Mucosa of rectum (tissue), 2 donors: ENCODE measurements at regions not wholly inside any gene's neighbourhood (a gene's known extent, or its start where the extent isn't known, plus 50 kb on each side); places are given as distances from the start of the nearest gene placed in this dataset.
"Not testable (repeated sequence)": the region's sequence is repeated elsewhere in the genome, so short reads cannot be mapped to it uniquely, and the experiment has no call there.

Source experiments
- H3K27ac ChIP-seq, 2 donors: one replicate each; pipeline ENCODE4 v1.7.0; 2013; ENCODE audit warnings: inconsistent platforms in 2 of 2, low read depth in 2 of 2, low read length in 2 of 2
- H3K27me3 ChIP-seq, 2 donors: one replicate each; pipeline ENCODE4 v1.7.0; 2013; ENCODE audit warnings: low read length in 2 of 2; ENCODE audit not compliant: control insufficient read depth in 2 of 2, insufficient read depth in 2 of 2
- H3K36me3 ChIP-seq, 2 donors: one replicate each; pipeline ENCODE4 v1.7.0; 2013; ENCODE audit warnings: low read length in 2 of 2; ENCODE audit not compliant: control insufficient read depth in 2 of 2, insufficient read depth in 2 of 2
- H3K4me1 ChIP-seq, 2 donors: one replicate each; pipeline ENCODE4 v1.7.0; 2013; ENCODE audit warnings: low read length in 2 of 2, mild to moderate bottlenecking in 1 of 2; ENCODE audit not compliant: control insufficient read depth in 2 of 2, insufficient read depth in 2 of 2
- H3K4me3 ChIP-seq, 2 donors: one replicate each; pipeline ENCODE4 v1.7.0; 2013; ENCODE audit warnings: low read length in 2 of 2
- H3K9ac ChIP-seq, 2 donors: one replicate each; pipeline ENCODE4 v1.7.0; 2013; ENCODE audit warnings: low read length in 2 of 2, low read depth in 1 of 2, mild to moderate bottlenecking in 1 of 2
- H3K9me3 ChIP-seq, 2 donors: one replicate each; pipeline ENCODE4 v1.7.0; 2013; ENCODE audit warnings: low read length in 2 of 2; ENCODE audit not compliant: control insufficient read depth in 2 of 2
- donor health status: healthy.
- donor health status: Normal muscosa, but diverticular disease.

DNA sequence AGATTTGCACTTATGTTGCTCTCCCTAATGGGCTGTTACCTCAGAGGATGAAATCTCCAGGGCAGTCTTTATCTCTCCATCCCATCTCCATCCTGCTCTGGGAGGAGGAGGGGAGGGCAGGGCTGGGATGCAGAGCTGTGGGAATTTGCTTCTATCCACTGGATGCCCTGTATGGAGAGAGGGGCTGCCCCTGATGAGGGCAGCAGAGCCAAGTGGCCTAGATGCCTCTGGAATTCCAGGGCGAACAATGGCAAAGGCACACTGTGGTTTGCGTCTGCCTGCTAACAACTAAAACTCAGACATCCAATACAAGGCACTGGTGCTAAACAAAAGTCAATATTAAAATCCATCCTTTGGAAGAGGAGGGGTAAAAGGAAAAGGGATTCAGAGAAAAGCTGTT, 165.1 kb downstream of the COG6 start:
- Histone ChIP-seq H3K4me1 (no peaks in the 10 kb centered on the region), H3K36me3 (no peaks in the 10 kb centered on the region), H3K9ac (no peak overlapping the region), H3K27ac (no peak overlapping the region), H3K27me3 (no peaks in the 10 kb centered on the region), H3K4me3 (no peak overlapping the region), H3K9me3 (no peaks in the 10 kb centered on the region)

DNA sequence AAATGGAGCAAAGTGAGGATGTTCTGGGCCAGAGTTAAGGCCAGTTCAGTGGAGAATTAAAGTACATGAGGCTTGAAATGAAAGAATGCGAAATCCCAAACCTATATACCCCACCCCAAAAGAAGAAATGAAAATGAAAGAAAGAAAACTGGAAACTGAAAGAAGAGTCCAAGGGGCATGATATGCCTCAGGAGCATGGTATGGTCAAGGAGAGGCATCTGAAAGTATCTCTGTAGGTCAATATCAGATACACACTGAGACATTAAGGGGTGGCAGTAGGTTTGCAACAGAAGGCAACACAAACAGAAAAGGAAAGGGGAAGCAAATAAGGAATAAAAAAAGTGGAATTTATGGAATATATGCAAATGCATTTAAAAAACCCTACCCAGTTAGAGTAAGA, 166.5 kb downstream of the COG6 start:
- no peaks in the 10 kb centered on the region for H3K36me3 ChIP-seq
- no peaks in the 10 kb centered on the region for H3K27me3 ChIP-seq
- no peak overlapping the region for H3K27ac ChIP-seq
- no peaks in the 10 kb centered on the region for H3K4me1 ChIP-seq
- H3K4me3 ChIP-seq = no peak overlapping the region
- H3K9ac ChIP-seq = no peak overlapping the region
- no peaks in the 10 kb centered on the region for H3K9me3 ChIP-seq

DNA sequence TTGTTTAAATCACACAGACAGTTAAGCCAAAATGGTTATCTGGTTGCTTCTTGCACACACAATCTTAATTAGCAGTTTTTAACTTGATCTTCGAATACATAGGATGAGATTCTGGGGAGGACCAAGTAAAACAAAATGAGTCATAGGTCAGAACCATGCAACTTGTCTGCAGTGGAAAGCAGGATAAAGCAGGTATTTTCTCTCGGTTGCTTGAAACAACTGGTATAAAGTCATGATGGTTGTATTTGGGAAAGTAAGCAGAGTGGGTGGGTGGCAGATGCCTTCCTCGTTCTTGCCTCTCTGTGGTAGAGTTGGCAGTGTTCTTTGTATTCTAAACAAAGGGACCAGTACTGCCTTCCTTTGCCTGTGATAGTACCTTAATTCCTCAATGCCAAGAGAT, 167.0 kb downstream of the COG6 start:
- no peaks in the 10 kb centered on the region for H3K27me3 ChIP-seq
- H3K4me3 ChIP-seq = no peak overlapping the region
- H3K4me1 ChIP-seq = no peaks in the 10 kb centered on the region

DNA sequence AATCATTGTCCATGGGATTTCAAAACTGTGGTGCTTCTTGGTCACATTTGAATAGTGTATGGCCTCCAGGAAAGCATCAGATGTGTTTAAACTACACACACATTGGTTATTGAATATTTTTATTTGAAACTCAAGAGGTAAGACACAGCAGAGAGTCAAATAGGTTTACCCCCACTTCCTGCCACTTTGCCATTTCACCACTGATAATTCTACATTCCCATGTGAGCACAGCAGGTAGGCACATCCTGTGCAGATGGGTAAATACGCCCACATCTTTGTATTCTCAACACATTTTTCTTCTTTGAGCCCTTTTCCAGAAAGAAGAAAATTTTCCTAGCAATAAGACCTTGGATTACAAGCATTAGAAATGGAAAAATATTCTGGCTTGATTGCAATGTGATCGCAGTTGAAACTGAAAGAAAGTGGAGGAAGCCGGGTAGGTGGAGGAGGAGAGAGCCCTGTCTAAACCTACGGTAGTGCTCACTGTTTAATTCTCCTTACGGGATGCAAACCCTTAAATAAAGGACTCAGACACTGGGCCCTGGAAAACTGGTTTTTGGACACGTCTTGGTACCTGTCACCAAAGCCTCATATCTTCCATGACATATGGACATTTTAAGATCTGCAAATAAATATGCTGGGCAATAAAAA, 167.7 kb downstream of the COG6 start:
- Histone ChIP-seq H3K27ac (no peak overlapping the region), H3K9ac (no peak overlapping the region), H3K36me3 (no peaks in the 10 kb centered on the region), H3K4me3 (no peak overlapping the region), H3K27me3 (no peaks in the 10 kb centered on the region), H3K9me3 (no peaks in the 10 kb centered on the region), H3K4me1 (no peaks in the 10 kb centered on the region)

More for the DNA sequence above, 167.0 kb downstream of the COG6 start:
- H3K9me3 ChIP-seq = no peaks in the 10 kb centered on the region
- no peaks in the 10 kb centered on the region for H3K36me3 ChIP-seq
- H3K27ac ChIP-seq = no peak overlapping the region
- no peak overlapping the region for H3K9ac ChIP-seq

DNA sequence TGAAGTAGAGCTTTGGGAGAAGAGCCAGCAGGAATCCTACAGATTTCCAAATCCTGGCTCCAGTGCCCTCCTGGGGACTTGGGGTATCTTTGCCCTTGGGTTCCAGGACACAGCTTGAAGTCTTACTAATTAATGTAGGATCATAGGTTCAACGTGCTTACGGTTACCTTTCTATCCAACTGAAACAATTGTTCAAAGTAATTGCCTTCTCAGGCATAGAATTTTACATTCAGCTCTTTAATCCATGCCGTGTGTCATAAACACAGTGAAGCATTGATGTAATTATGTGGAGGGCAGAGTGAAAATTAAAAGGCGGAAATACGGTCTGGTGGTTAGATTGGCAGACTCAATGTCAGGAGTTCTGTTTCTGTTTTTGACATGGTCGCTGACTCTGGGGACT, 170.4 kb downstream of the COG6 start:
- Histone ChIP-seq H3K27ac (no peak overlapping the region), H3K4me1 (no peaks in the 10 kb centered on the region), H3K4me3 (no peak overlapping the region), H3K9me3 (no peaks in the 10 kb centered on the region), H3K36me3 (no peaks in the 10 kb centered on the region), H3K9ac (no peak overlapping the region), H3K27me3 (no peaks in the 10 kb centered on the region)

DNA sequence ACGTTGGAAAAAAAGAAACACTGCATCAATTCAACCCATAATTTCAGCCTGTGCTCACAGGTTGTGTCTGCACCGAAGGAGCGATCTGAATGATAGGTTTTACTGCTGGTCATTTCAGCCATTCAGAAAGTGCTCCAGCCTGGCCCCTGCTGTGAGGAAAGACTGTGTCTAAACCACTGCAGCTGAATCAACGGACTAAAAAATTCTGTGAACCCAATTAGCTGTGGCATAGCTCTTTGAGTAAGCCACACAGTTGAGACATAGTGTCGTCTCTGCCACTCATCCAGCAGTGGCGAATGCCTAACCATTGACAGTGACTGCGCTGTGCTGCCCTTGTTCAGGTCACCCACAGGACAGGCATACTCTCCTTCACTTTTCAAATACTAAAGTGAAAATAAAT, 179.8 kb downstream of the COG6 start:
- H3K9ac ChIP-seq = no peak overlapping the region
- H3K27me3 ChIP-seq = no peaks in the 10 kb centered on the region
- no peak overlapping the region for H3K27ac ChIP-seq
- H3K9me3 ChIP-seq = no peaks in the 10 kb centered on the region
- H3K36me3 ChIP-seq = no peaks in the 10 kb centered on the region
- no peak overlapping the region for H3K4me3 ChIP-seq
- no peaks in the 10 kb centered on the region for H3K4me1 ChIP-seq

DNA sequence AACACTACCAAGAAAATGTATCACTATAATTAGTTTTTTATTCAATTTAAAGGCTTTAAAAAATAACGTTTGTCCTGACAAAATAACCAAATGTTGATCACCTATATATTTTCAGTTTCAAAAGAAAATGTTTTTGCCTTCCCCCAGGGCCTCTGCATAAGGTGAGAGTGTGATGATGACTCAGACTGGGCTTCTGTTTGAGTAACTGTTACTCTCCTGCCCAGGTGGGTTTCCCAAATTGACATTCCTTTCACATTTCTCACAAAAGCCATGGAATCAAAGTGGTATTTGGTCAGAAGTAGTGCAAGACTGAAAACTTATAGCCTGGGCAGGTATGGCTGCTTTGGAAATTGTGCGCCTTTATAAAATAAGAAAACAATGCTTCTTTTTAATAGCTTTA, 180.6 kb downstream of the COG6 start:
- no peaks in the 10 kb centered on the region for H3K27me3 ChIP-seq
- H3K9ac ChIP-seq = no peak overlapping the region
- H3K9me3 ChIP-seq = no peaks in the 10 kb centered on the region

DNA sequence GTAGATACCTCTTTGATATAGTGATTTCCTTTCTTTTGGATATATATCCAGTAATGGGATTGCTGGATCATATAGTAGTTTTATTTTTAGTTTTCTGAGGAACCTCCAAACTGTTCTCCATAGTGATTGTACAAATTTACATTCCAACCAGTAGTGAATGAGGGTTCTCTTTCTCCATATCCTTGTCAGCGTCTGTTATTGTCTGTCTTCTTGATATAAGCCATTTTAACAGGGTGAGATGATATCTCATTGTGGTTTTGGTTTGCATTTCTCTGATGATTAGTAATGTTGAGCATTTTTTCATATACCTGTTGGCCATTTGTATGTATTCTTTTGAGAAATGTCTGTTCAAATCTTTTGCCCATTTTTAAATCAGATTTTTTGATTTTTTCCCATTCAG, 182.4 kb downstream of the COG6 start:
- H3K9me3 ChIP-seq, H3K9ac ChIP-seq, H3K27me3 ChIP-seq, H3K4me3 ChIP-seq, H3K4me1 ChIP-seq, H3K36me3 ChIP-seq, H3K27ac ChIP-seq: not testable (repeated sequence)

More for the DNA sequence above, 180.6 kb downstream of the COG6 start:
- Histone ChIP-seq H3K36me3 (no peaks in the 10 kb centered on the region), H3K27ac (no peak overlapping the region), H3K4me3 (no peak overlapping the region), H3K4me1 (no peaks in the 10 kb centered on the region)

DNA sequence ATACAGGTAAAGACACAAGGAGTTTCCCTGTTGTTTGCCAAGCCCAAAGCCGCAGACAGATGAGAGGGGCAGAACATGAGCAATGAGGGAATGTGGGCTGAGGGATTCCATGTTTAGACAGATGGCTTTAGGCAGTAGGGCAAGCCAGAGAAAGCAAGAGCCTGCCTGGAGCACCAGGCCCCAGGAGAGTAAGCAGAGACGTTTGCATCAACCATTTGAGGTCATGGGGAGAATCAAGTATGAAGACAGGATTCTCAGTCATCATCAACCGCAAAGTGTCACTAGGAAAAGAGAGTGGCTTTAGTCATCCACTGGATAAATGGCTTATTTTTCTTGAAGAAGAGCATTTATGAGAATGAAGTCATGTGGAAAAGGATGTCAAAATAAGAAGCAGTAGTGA, 184.7 kb downstream of the COG6 start:
- Histone ChIP-seq H3K4me3 (no peak overlapping the region), H3K9ac (no peak overlapping the region), H3K4me1 (no peaks in the 10 kb centered on the region), H3K36me3 (no peaks in the 10 kb centered on the region), H3K9me3 (no peaks in the 10 kb centered on the region), H3K27ac (no peak overlapping the region), H3K27me3 (no peaks in the 10 kb centered on the region)

DNA sequence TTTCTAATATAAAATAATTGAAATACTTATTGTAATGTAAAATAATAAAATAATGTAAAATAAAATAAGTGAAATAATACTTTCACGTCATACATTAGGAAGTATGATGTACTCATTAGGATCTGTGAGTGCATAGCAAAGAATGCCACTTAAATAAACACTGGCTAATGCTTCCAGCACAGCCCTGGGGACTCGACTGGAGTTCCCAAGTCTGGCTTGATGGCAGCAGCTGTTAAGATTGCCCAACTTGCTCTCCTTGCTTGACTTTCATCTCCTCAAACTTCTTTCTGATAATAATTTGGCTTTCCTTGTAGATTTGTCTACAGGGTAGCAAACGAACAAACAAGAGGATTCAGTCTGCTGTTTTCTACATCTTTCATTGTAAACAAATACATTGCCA, 191.9 kb downstream of the COG6 start:
- Histone ChIP-seq H3K9me3 (no peaks in the 10 kb centered on the region), H3K36me3 (no peaks in the 10 kb centered on the region), H3K27ac (no peak overlapping the region), H3K4me1 (no peaks in the 10 kb centered on the region), H3K9ac (no peak overlapping the region), H3K4me3 (no peak overlapping the region), H3K27me3 (no peaks in the 10 kb centered on the region)

DNA sequence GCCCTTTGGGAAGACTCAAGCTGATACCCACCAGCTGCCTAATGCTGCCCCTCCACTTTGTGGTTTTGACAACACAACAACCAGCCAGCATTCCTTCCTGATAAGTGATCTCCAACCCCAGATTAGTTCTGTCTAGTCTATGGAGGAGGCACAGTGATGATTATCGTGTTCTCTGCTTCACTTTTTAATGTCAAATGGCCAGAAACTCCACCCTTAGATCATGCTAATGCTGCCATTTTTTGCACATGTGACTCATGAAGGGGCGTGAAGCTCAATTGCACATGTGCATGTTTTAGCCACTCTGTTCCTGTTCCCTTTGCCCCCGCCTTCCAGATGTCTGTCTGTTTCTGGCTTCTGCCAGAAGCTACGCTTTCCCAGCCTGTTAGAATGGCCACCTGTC, 199.8 kb downstream of the COG6 start:
- Histone ChIP-seq H3K36me3 (no peaks in the 10 kb centered on the region), H3K4me3 (no peak overlapping the region), H3K9me3 (no peaks in the 10 kb centered on the region), H3K27me3 (no peaks in the 10 kb centered on the region), H3K4me1 (no peaks in the 10 kb centered on the region), H3K9ac (no peak overlapping the region), H3K27ac (no peak overlapping the region)
